Head of caudate nucleus (tissue), 42 donors: ENCODE measurements at regions not wholly inside any gene's neighbourhood (a gene's known extent, or its start where the extent isn't known, plus 50 kb on each side); places are given as distances from the start of the nearest gene placed in this dataset.
A peak's percentile ranks its signal among the peaks of the same experiment; 100 is the strongest.

Experiments used
- DNase-seq, 42 donors: peaks; one replicate each; pipeline versions ENCODE4 v3.0.0 to v3.0.0-alpha.2; 2020 to 2021; ENCODE audit warnings: mixed read lengths in 7 of 42
- intact Hi-C: fragments of 100-400 bp; cut with DNase I; formaldehyde crosslinking; loops from one replicate; pipeline ENCODE4 v1.15.0; 2022

DNA sequence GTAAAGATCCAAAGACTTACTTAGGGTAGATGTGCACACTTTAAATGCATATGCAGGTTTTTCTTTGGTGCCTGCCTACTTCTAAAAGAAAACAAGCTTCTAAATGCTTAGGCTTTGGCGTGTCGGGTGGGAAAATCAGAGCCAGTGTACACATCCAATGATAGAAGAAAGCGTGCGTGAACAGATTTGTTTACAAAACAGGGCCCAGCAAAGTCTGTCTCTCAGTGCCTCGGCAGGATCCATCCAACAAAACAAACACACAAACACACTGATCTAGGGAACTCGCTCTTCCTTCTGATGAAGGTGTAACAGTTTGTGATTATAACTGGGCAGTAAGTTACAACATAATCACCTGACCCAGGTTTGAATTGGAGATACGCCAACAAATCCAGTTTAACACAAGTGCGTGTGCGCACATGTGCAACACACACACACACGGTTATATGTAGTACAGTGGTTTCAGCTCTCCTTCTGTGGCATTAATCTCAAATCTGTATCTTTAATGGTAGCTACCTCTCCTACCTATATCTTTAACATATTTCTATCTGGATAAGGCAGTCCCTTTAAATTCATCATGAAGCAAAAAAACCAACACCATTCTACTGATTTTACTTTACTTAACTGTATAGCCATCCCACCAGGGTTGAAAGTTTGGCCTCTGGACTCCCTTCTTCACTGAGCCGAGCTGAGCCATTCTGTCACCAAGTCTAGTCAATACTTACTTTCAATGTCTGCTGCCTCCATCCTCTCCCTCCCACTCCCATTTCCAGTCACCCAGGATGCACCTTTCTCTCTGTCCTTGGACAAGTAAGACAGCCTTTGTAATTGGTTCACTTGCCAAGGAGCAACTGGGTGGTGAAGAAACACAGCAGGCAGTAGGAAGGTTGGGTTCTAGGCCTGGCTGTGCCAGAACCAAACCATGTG, 184.4 kb upstream of the KLF14 start:
- intact Hi-C loops, result no loop called here
- DNase-seq, result peak in 1 of 42 donors; percentile 40

DNA sequence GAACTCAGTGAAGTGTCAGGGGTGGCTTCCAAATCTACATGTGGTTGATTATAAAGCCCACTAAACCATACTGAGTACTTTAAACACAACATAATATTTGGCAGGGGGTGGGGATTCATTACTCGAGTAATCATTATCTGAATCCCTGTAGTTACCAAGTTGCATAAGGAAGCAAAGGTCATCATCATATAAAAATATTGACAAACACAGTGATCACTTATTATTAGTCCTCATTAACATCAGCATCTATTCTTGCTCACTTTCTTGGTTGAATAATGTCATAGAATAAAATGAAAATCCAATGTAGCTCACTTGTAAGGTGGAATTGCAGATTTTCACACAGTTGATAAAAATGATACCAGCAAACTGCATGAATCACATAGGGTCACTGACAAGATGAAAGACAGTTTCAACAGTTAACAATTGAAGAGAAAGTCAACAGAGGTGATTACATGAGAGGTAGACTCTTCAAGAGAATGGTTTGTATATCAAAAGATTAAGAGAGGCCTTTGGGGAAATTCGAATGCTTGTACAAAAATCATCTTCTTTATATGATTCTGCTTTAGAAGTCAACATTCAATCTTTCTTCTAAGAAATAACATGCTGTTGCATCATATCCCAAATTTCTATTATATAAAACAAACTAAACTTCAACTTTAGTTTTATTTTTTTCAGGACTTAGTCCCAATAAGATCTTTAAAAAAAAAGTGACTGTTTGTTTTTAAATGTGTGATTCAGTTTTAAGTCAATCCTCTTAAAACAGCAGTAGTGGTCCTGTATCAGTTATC, 185.5 kb upstream of the KLF14 start:
- intact Hi-C loops, result no loop called here

DNA sequence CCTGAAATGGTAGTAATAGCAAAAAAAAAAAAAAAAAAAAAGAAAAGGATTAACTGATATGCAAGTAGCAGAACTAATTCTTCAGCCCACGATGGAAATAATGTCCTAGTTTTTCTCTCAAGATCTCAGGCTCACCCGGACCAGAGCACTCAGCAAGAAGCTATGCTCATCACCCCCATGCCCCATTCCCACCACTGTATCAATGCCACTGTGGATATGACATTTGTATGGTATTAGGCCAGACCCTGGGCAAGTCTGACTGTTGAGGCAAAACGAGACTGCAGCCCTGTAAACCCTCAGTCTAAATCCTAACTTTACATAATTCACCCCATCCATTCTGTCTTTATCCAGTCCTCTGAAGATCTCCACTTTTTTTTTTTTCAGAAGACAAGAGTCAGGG, 186.1 kb upstream of the KLF14 start:
- intact Hi-C loops, result no loop called here

More for the DNA sequence above, 185.5 kb upstream of the KLF14 start:
- DNase-seq, result no peak

DNA sequence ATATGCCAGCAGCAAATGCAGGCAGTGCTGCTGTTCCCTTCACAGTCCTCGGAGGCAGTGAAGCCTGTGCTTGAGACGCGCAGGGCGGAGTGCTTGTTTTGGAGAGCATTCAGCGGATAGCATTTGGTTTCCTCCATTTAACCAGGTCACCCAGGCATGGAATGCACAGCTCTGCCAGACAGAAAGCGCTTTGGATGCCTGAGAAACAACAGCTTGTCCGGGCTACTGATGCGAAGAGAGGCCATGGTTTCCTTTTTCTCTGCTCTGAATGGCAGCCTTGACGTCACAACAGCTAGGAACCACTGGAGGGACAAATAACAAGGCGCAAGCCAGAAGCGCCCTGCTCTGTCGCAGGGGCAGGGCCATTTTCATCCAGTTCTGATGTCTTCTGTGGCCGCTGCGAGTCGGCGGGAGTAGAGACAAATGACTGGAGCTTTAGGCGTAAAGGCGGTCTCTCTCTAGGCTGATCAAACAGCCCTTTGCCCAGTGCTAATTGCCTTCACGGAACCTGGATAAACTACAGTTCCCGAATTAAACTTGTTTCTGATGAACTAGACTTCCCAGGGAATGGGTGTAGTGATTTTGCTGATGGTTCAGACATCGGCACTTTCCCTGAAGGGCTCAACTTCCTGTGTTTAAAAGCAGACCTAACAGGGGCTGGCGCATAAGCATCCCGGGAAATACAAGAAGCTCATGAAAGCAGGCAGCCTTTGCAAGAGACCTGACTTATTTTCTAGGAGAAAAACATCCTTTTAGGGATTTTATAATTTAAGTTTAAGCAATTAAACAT, 187.6 kb upstream of the KLF14 start:
- peak; percentile 38 to 89 (median 70) for DNase-seq
- intact Hi-C loops, result no loop called here

More for the DNA sequence above, 186.1 kb upstream of the KLF14 start:
- peak in 1 of 42 donors; percentile 41 for DNase-seq

DNA sequence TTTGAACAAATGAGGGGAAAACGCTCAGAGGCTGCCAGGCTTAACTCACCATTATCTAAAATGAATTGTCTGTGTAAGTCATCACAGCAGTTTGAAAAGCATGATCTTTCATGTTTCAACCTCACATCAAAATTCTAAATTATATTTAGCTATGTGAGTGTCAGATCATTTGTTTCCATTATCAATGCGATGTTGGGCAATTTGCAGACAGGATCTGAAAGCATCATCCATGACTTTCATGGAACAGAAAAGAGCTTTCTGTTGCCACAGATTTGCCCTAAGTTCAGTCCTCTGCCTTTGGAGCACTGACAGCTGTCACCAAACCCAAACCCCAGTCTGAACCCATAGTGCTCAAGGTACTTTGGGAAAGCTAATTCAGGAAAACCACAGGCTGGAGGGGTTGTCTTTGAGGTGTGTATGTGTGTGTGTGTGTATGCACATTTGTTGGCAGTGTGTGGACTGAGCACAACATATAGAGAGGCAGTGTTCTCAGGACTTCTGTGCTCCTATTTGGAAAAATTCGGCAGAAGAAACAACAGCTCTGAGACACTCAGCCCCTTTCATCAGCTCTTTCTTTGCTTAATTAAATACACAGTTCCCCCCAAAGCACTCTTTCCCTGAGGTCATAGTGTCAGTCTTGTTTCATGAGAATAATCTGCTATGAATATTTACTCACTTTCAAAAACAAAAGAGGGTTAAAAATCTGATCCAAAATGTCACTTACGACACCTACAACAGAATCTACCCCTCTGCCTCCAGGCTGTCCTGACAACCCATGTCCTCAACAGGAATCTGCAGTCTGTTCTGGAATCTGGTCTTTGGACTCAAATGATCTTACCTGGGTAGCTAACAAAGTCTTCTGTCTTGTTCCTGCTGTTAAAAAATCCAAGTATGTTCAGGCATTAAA, 188.5 kb upstream of the KLF14 start:
- DNase-seq, result peak in 1 of 42 donors; percentile 44
- intact Hi-C loops, result no loop called here

DNA sequence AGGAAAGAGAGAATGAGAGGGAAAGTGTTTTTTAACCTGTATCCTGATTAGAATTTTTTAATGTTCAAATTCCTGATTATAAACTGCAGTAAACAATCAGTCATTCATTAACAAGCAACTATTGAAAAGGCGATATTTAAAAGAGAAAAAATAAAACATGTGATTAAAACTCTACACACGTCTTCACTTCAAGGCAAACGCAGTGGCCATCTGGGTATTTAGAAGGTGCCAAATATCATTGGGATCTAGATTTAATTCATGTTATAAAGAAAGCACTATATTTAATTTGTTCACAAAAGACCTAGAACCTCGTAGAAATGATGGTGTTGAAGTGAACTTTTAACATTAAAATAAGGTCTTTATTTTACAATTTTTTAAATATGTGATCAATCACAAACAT, 189.4 kb upstream of the KLF14 start:
- intact Hi-C loops, result no loop called here
- peak in 1 of 42 donors; percentile 41 for DNase-seq

DNA sequence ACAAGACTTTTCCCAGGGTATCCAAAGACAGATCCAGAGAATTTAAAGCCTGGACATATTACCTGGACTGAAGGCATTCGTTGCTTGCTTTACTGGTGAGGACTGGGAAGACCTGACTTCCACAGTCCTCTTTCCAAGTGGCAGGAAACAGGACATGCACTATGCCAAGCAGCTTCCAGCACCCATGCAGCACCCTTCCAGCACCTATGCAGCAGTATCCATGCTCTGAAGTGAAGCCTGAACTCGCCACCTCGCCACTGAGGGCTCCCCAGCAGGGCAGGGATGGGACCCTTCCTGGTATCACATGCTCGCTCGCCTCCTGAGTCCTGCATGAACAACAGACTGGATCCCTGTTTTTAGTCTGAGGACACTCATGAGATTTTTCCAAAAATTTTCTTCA, 189.9 kb upstream of the KLF14 start:
- peak in 1 of 42 donors; percentile 43 for DNase-seq
- intact Hi-C loops, result no loop called here

DNA sequence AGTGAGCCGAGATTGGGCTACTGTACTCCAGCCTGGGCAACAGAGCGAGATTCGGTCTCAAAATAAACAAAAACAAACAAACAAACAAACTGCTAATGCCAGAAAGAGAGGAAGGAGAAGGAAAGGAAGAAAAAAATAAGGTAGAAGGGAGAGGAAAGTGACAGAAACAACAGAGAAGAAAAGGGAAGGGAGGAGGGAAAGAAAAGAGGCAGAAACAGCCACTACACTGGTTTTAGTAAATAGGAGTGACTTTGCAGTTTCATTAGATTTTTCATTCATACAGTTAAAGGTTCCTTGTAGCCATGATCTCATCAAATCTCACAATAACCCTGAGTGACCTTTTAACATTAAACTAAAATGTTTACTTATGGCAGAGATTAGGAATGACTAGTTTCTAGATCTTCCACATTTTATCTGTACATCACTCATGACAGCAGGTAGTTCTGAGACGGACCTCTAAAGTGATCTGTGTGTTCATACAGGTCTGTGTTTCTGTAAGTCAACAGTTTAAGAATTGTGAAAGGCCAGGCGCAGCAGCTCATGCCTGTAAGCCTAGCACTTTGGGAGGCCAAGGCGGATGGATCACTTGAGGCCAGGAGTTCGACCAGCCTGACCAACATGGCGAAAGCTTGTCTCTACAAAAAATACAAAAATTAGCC, 191.3 kb upstream of the KLF14 start:
- peak in 1 of 42 donors; percentile 41 for DNase-seq
- intact Hi-C loops, result no loop called here

DNA sequence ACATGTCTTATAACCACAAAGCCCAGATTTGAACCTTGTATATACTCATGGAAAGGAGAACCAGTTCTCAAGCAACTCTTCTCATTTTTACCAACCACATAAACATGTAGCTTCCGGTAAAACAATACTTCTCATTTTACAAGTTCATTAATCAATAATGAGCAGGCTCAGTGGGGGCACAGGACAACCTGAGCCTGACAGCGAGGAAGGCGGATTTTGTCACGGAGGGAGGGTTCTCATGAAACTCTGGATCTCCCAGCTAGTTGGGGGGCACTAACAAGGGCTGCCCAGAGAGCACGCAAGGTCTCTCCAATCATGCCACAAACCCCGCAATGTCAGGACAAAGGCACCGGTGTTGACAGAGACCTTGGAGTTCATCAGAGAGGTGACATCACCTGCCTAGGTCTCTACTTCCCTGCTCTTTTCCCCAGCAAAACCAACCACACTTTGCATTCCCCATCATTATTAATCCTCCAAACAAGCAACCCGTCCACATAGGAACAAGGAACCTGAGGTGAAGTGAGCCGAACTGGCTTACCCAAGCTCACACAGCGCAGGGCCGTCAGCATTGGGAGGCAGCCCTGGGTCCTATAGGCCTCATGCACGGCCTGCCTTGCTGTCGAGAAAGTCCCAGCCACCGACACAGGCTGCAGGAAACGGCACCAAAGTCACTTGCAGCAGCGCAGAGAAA, 192.1 kb upstream of the KLF14 start:
- intact Hi-C loops, result no loop called here
- DNase-seq, result peak in 1 of 42 donors; percentile 41

DNA sequence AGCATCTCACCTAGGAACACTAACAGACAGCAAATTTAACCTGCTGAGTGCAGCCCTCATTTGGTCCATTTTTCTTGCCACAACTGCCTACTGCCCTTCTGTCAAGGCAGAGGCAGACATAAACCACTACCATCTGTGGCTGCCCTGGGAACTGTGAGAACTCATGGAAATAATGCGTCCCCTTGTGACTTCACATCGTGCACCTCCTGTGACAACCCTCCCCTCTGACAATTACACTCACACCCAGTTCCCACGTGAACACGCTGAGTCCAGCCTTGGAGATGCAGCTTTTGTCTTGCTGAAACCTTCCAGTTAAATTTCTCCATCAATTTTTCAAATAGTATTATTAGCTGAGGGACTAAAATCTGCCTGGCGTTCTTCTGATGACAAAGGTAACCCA, 193.1 kb upstream of the KLF14 start:
- intact Hi-C loops, result no loop called here
- DNase-seq, result peak in 1 of 42 donors; percentile 50

DNA sequence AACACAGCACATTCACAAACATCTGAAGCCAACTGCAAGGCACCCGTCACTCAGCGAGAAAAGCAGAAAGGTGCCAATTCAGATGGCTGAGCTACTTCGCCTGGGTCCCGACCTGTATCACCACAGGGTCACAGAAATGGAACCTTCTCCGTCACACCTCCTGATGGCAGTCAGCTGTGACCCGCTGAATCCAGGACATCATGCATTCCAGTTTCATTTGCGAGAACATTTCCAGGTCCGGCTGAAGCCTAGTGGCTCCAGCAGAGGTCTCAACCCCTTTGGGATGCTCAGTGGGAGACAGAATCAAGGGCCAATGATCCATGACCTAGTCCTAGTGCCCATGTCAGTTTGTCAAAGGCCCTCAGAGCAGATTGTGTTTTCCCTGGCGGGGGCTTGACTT, 193.6 kb upstream of the KLF14 start:
- DNase-seq, result peak in 1 of 42 donors; percentile 37
- intact Hi-C loops, result no loop called here

DNA sequence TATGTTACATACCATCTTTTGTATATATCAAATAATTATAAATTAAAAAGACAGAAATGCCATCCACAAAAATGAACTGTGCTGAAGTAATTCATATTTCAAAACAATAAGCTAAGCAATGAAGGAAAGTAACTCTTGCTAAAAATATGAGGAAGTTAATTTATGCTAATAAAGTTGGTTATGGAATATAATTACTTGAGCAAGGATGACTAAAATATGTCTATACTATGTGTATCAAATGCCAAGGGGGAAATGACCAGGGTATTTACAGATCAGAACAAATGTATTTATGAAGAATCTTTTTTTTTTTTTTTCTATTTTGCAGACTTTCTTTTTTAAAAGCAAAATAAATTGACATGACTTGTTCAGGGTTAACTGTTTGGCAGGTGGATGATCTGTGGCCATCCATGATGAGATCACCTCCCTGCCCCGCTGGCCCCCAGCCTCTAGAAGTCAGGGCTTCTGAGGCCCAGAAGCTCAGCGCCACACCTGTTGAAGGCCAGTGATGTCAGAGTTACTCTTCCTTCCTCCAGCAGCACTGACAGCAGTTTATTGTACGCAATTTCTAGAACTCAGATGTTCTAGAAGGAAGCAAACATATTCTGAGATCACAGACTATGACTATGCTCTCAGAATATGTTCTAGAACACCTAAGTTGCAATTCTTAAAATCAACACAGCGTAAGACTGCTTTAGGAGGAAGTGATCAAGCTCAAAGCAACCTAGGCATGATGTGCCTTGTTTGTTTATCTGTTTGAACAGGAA, 196.1 kb upstream of the KLF14 start:
- intact Hi-C loops, result no loop called here
- no peak for DNase-seq

DNA sequence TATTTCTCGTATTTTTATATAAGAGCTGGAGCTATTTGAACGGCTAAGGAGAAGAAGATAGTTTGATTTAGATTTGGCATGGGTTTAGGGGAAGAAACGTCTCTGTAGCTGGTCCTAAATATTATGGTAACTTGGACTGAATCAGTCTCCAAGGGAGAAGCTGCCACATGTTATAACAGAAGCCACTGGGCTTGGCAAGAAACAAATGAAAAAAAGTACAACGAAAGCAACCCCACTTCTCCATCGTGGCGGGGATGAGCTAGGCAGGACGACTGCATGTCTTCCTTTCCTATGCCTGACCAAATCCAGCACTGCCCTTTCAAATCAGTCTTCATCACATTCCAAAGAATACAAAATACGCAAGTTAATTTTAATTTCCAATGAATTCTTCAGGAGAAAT, 196.7 kb upstream of the KLF14 start:
- intact Hi-C loops, result no loop called here
- no peak for DNase-seq

DNA sequence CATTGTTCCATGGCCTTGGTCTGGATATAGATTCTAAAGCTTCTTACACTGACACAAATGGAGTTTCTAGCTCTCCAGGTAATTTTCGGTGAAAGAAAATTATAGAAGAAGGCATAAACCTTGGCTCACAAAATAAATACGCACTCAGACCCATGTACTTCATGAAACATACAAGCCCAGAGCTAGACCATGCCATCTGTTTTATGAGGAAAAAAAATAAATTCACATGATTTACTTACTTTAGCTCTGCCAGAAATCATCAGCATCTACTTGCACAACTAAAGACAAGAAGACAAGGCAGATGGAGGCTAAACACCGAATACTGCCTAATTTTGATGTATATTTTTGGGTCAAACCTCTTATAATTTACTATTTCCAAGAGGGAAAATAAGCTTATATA, 197.4 kb upstream of the KLF14 start:
- DNase-seq, result no peak
- intact Hi-C loops, result no loop called here

DNA sequence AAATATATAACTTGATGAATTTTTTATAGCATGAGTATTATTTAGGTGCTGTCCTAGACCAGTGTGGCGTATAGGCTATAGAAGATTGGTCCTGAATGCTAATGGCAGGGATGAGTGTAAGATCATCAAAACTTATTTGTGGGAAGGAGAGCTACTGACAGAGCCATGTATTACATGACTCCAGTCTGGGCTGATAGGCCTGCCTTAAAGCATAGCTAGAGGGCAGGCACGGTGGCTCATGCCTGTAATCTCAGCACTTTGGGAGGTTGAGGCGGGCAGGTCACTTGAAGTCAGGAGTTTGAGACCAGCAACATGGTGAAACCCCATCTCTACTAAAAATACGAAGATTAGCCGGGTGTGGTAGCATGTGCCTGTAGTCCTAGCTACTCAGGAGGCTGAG, 198.1 kb upstream of the KLF14 start:
- intact Hi-C loops, result no loop called here
- DNase-seq, result no peak

DNA sequence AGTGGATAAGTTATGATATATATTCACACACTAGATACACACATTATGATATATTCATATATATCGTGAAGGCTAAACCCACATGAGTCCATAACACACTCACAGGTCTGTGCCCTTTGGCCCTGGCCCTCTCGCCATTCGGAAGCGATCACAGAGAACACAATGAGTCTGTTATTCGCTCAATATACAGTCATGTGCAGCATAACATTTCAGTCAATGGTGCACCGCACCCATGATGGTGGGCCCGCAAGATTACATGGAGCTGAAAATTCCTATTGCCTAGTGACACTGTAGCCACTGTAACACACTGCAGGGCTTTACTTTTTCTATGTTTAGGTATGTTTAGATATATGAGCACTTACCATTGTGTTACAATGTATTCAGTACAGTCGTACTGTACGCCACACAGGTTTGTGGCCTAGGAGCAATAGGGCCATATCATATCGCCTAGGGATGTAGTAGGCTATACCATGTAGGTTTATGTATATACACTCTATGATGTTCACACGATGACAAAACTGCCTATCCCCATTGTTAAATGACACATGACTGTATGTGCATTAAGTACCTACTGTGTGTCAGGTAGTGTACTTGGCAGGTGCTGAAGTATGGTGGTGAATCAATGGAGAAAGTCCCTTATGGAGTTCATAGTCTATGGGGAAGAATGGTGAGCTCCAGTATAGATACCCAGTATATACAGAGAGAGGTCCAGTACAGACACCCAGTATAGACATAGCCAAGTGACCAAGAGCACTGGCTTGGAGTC, 198.8 kb upstream of the KLF14 start:
- intact Hi-C loops, result no loop called here
- peak in 1 of 42 donors; percentile 10 for DNase-seq
